KBM-7 (cell line): ENCODE measurements at regions not wholly inside any gene's neighbourhood (a gene's known extent, or its start where the extent isn't known, plus 50 kb on each side); places are given as distances from the start of the nearest gene placed in this dataset.
"Not testable (repeated sequence)": the region's sequence is repeated elsewhere in the genome, so short reads cannot be mapped to it uniquely, and the experiment has no call there.

ENCODE experiments used
- DNase-seq: peaks from one replicate; pipeline ENCODE4 v3.0.0-alpha.2; 2015
- in situ Hi-C: fragments of 300-500 bp; cut with MboI; formaldehyde crosslinking; loops from 2 replicates; pipeline ENCODE4 v1.14.3; 2020; ENCODE audit warnings: low sequenced_read_pairs, low pct_unique_long_range_greater_than_20kb, mixed read lengths

- in situ Hi-C loops, DNase-seq: not testable (repeated sequence)
Observed at GRCh38 chr16:88145376-88145775, 194.1 kb downstream of the BANP start.

GRCh38 chr16:88145824-88146405 is 194.7 kb downstream of the BANP start:
- in situ Hi-C loops, DNase-seq: not testable (repeated sequence)

DNA sequence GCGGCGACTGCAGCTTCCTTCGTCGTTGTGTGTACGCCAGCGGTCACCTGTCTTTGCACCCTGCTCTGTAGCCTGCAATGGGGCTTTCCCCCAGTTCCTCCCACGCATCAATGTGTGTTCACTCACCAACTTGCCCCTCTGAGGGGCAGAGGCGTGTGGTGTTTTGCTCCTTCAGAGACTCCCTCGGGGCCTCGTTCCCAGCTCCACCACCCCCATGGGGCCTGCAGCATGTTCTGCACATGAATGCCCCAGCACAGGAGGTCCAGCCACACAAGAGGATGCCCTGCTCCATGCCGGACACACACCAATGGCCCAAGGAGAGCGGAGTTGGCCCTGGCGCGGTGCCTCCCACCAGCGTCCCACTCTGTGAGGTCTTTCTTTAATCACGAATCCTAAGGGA is 196.8 kb downstream of the BANP start:
- DNase-seq, in situ Hi-C loops: not testable (repeated sequence)

GRCh38 chr16:88148682-88149081 is 197.4 kb downstream of the BANP start:
- in situ Hi-C loops, DNase-seq: not testable (repeated sequence)

GRCh38 chr16:88149158-88149603 is 197.9 kb downstream of the BANP start:
- in situ Hi-C loops, DNase-seq: not testable (repeated sequence)

DNA sequence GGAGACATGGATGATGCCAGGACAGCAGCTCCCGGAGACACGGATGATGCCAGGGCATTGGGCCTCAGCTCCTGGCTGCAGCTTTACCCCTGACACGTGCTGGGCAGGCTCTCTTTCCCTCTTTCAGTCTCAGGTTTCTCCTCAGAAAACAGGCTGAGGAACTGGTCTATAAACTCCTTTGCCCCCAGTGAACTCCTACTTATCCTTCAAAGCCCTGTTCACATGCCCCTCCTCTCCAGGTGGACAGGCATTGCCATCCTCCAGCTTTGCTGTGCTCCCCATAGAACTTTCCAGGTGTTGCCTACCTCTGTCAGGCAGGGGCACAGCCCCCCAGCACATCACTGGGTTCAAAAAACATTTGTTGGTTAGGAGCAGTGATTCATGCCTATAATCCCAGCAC is 198.4 kb downstream of the BANP start:
- in situ Hi-C loops, DNase-seq: not testable (repeated sequence)

DNA sequence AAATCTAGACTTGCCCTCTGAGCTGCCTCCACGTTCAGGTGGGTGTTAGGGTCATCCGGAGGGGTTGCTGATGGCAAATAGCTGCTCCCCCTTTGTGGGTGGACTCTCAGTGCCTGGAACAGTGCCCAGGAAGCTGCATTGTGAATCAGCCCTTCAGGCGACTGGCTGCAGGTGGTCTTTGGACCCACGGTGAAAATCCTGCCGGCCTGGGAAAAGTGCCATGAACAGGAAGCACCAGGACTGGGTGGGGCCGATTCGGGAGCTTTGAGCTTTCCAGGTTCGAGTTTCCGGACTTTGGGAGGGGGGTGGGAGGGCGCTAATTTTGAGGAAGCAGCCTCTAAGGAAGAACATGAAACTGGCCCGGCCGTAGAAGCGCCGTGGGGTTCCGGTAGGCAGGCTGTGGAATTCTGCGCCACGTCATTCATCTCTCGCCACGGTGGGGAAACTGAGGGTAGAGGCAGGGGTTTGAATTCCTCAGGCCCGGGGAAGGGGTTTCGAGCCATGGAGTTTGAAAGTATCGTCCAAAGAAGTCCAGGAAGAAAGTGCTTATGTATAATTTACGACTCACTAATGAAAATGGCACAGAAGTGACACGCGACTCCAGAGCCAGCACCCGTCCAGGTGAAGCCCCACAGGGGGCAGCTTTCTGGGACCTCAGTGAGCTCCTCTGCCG is 199.4 kb downstream of the BANP start:
- in situ Hi-C loops, DNase-seq: not testable (repeated sequence)

DNA sequence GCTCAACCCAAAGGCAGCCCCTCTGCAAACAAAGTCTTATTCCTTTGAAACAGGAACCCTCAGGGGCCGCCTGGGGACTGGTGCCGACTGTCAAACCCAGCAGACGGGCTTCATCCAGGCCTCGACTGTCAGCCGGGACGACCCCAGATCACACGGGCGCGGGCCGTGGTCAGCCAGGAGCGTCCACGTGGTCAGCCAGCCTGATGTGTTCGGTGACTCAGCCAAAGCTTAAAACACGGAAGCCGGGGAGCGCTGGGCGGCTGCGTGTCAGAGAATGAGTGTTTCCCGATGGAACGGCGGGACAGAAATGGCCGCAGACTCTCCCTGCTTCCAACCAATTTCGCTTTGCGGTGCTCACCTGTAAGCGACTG is 199.9 kb downstream of the BANP start:
- in situ Hi-C loops, DNase-seq: not testable (repeated sequence)

DNA sequence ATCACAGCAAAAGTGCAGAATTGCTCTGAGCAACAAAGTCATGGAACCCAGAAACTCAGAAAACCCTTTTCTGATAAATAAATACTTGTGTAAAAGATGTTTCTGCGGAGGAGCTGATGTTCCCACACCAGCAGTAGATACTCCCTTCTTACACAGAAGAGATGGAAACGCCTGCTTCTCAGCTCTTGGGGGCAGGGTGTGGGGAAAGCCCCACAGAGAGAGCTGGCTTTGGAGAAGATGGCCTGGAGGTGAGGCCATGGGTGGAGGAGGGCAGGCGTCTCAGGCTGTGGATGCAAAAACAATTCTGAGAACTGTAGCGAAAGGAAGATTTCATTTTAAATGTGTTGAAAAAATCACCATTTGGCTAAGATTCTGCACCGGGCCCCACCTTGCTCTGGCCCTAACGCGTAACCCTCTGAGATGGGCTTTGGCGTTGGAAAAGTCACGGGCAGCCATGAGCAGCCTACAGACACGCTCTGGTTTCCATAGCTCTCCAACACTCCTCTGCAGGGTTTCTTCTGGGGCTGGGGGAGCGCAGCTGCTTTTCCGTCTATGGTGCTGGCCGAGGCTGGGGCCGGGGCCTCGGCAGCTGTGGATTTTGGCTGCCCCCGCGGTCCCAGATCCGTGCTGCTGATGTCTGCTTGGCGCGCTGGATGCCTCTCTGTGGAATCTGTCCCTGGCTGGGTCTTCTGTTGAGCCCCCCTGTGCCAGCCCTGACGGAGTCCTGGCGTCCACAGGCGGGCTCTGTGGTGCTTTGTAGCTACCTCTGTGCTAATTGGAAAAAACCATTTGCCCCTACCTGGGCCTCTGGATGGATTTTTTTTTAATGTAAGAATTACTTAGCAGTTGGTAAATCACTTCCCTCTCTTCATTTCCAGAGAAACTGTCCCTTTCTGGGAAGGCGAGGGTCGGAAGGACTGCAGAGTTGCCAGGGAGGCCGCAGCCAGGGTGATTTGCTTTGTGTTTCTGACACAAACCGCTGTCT is 200.9 kb downstream of the BANP start:
- in situ Hi-C loops, DNase-seq: not testable (repeated sequence)

DNA sequence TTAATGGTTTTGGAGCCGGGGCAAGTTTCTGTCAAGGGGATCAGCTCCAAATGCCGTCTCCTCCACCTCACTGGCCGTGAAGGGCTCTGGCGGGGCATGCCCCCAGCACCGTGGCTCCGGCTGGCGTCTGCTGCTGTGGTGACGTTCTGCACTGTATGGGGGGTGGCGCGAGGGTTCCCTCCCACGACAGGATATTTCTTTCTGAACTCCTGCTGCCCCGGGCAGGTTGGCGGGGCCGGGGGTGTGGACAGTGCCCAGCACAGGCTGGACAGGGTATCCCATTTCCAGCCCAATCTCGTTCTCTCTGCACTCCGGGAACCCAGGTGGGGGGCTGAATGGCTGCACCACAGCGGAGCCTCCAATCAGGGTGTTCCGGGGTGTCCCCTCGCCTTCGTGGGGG is 201.6 kb downstream of the BANP start:
- DNase-seq, in situ Hi-C loops: not testable (repeated sequence)

DNA sequence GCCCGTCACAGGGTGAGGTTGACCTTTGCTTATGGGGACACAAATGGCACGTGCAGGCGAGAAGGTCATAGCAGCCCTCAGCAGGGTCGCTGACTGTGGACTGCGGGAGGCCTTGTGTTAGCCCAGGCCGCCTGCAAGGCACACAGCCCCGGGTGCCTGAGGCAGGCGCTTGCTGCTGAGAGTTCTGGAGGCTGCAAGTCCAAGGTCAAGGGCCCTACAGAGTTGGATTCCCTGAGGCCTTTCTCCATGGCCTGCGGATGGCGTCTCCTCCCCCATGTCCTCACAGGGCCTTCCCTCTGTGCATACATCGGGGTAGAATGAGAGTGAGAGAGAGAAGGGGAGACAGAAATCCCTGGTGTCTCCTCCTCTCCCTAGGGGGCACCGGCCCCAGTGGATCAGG is 202.3 kb downstream of the BANP start:
- DNase-seq, in situ Hi-C loops: not testable (repeated sequence)

DNA sequence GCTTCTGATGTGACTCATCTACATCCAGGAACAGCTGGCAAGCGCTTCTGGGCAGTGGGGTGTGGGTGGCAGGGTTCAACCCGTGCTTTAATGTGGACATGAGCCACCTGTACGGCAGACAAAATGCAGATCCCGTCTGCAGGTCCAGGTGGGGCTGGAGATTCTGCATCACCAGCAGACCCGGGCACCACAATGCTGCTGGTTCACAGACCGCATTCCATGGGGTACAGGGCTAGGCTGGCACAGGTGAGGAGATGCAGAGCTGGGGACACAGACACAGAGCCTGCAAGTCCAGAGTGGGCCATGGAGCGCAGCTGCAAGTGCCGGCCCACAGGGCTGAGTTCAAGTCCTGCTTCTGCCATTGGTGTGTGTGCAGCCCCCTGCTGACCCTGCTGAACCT is 203.7 kb downstream of the BANP start:
- DNase-seq, in situ Hi-C loops: not testable (repeated sequence)

GRCh38 chr16:88155681-88156080 is 204.4 kb downstream of the BANP start:
- in situ Hi-C loops, DNase-seq: not testable (repeated sequence)

- in situ Hi-C loops, DNase-seq: not testable (repeated sequence)
Observed at GRCh38 chr16:88156640-88157283, 205.5 kb downstream of the BANP start.

DNA sequence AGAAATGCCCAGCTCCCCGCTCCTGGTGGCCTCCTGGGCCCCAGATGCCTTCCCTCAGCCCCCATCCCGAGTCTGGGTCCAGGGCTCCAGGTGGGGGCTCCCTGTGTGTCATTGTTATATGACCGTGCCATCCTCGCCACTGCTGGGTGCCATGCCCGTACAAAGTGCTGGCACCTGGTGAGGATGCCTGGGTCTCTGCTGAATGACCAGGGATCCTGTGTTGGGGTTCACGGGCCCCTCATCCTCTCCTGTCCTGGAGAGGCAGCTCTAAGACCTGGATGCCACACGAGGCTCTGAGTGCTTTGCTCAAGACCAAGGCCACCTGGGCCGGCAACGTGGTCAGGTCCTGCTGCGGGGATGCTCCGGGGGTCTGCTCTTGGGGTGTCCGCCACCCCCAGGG is 206.5 kb downstream of the BANP start:
- DNase-seq, in situ Hi-C loops: not testable (repeated sequence)

GRCh38 chr16:88158256-88159045 is 207.2 kb downstream of the BANP start:
- in situ Hi-C loops, DNase-seq: not testable (repeated sequence)

DNA sequence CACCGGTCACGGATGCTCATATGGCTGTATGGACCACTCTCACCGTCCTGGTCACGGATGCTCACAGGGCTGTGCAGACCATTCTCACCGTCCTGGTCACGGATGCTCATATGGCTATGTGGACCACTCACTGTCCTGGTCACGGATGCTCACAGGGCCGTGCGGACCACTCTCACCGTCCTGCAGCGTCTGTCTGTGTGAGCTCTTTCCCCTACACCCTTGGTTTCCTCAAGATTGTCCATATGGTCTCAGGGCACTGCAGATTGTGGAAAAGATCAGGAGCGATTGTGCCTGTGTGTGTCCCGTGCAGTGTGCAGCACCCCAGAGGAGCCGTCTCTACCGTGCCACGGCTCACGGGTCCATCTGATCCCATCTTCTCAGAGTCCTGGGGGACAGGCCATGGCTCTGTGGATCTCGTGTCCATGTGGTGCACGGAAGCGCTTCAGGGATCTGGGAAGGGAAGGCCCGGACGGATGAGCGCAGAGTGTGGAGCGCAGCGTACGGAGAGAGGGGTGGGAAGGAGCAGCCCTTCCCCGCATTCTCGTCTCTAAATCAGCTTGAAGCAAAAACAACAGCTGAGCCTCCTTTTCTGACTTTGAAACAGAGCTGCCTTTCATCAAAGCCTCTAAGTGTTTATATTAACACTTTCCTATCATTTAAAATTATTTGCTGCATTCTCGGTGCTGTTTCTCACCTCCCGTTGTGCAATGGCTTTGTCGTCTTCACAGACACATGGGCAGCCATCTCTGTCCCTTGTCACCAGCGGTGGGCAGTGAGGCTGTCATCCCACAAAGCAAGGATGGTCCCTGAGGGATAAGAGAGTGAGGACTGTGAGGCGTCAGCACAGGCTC is 208.0 kb downstream of the BANP start:
- DNase-seq, in situ Hi-C loops: not testable (repeated sequence)
